GM19025 (cell line): ENCODE measurements at regions not wholly inside any gene's neighbourhood (a gene's known extent, or its start where the extent isn't known, plus 50 kb on each side); places are given as distances from the start of the nearest gene placed in this dataset.

Experiments
- ATAC-seq: cut with Tn5 transposase; IDR thresholded peaks from one replicate; pipeline ENCODE4 v1.9.1; 2021; ENCODE audit warnings: mild to moderate bottlenecking, low read depth, moderate library complexity; ENCODE audit not compliant: unreplicated experiment

DNA sequence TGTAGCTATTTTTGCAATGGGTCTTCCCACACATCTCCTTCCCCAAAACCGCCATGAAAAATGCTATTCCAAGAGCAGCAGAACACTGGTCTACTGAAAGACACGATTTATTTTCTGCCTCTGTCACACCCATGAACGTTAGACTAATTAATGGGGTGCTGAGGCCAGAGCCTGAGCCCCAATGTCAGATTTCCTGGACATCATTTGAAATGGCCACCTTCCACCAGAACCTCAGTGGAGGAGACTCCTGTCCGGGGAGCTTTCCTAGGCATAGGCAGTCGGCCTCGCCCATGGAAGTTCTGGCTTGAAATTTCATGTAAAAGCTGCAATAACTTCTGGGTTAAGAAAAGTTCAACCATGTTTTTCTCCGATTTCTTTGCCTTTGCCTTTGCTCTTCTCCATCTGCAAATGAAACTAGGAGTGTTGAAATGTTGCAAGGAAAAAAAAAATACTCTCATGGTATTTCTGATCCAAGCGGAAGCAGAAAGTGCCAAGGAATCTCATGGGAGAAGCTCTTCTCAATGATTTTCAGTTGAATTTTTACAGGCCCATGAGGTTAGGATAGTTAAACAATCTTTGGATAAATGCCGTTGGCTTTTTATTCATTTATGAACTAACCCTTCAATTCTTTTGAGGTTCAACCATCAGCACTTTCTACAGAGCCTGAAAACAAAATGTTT, 570.8 kb upstream of the MGMT start:
- ATAC-seq = no peak

- ATAC-seq = no peak
These were observed 570.1 kb upstream of the MGMT start for GRCh38 chr10:128896963-128897362.

- no peak for ATAC-seq
These were observed 569.5 kb upstream of the MGMT start for GRCh38 chr10:128897401-128898129.

GRCh38 chr10:128898133-128898915, 568.7 kb upstream of the MGMT start:
- no peak for ATAC-seq

GRCh38 chr10:128898916-128899195, 568.2 kb upstream of the MGMT start:
- no peak for ATAC-seq

- ATAC-seq = no peak
These were observed 566.6 kb upstream of the MGMT start for GRCh38 chr10:128900456-128900855.

- ATAC-seq = no peak
These were observed 565.8 kb upstream of the MGMT start for GRCh38 chr10:128901236-128901635.

GRCh38 chr10:128902031-128902710, 564.9 kb upstream of the MGMT start:
- no peak for ATAC-seq

DNA sequence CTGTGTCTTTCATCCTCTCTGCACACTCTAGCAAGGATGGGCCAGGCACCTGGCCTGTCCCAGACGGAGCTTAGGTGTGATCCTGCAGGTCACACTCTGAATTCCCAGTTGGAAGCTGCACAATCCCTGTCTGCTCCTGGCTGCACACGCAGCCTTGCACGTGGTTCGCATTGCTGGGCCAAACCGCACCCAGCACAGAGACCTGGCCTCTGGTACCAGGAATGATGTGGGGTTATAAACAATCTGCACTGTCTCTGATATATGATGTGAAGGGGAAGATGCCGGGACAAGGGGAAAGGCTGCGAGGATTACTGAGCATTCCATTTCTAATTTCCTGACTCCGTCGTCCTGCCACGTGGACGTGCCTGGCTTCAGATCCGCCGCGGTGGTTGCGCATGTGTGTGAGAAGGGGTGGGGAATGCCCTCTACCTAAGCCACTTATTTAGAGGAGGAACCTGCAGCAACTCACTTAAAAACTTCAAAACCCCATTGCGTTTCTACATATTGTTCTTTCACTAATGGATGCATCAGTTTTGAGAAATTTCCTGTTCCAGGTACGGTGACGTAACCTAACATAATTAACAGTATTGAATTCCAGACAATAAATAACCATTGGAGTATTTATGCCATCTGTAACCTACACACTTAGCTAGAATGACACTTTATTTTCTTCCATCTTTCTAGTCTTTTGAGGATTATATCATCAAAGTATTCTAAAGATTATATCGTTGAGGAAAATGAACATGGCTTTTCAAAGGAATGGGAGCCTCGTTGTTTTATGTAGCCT, 559.7 kb upstream of the MGMT start:
- no peak for ATAC-seq

DNA sequence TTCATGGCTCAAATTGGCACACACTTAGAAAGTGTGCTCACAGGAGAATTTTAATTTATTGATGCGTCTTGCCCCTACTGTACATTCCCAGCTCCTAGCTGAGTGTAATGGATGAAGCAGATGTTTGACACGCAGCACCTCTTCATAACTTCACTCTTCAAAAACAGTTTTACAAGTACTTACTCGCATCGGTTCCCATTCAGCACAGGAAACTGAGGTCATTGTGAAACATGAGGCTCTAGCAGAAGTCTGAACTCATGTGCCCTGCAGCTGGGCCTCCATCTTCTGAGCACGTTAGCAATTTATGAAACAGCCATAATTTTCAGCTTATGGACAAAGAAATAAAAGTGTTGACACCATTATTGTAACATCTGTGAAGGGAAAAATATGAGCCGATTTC, 558.9 kb upstream of the MGMT start:
- no peak for ATAC-seq

GRCh38 chr10:128908499-128908898, 558.5 kb upstream of the MGMT start:
- no peak for ATAC-seq

- ATAC-seq = no peak
These were observed 554.3 kb upstream of the MGMT start for GRCh38 chr10:128912568-128913311.

GRCh38 chr10:128914681-128915080, 552.4 kb upstream of the MGMT start:
- no peak for ATAC-seq

DNA sequence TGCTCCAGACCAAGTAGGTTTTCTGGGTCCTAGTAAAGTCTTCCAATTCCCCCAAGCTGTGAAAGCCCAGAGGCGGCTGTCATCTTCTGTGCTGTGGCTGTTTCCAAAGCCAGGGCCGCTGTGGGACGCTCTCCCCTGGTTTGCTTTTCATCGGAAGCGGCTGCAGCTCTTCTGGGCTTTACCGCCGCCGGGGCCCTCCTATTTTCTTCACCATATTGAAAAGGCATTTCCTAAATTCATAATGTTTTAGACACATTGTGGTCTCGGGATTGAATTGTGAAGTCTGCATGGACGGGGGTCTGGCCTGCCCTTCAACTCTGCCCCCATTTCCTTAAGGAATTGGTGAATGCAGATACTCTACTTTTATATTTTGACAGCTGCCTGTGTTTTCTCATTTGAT, 551.4 kb upstream of the MGMT start:
- no peak for ATAC-seq

GRCh38 chr10:128916383-128916782, 550.7 kb upstream of the MGMT start:
- no peak for ATAC-seq

GRCh38 chr10:128921389-128922022, 545.5 kb upstream of the MGMT start:
- no peak for ATAC-seq

- no peak for ATAC-seq
These were observed 544.9 kb upstream of the MGMT start for GRCh38 chr10:128922172-128922571.

- no peak for ATAC-seq
These were observed 544.3 kb upstream of the MGMT start for GRCh38 chr10:128922619-128923196.

GRCh38 chr10:128924918-128925317, 542.1 kb upstream of the MGMT start:
- no peak for ATAC-seq
